ENCODE measurements at regions not wholly inside any gene's neighbourhood (a gene's known extent, or its start where the extent isn't known, plus 50 kb on each side); places are given as distances from the start of the nearest gene placed in this dataset.

GRCh38 chr22:49660321-49660720 lies 167.4 kb downstream of the BRD1 start (continued):
- TF ChIP-seq, protein P1, sequence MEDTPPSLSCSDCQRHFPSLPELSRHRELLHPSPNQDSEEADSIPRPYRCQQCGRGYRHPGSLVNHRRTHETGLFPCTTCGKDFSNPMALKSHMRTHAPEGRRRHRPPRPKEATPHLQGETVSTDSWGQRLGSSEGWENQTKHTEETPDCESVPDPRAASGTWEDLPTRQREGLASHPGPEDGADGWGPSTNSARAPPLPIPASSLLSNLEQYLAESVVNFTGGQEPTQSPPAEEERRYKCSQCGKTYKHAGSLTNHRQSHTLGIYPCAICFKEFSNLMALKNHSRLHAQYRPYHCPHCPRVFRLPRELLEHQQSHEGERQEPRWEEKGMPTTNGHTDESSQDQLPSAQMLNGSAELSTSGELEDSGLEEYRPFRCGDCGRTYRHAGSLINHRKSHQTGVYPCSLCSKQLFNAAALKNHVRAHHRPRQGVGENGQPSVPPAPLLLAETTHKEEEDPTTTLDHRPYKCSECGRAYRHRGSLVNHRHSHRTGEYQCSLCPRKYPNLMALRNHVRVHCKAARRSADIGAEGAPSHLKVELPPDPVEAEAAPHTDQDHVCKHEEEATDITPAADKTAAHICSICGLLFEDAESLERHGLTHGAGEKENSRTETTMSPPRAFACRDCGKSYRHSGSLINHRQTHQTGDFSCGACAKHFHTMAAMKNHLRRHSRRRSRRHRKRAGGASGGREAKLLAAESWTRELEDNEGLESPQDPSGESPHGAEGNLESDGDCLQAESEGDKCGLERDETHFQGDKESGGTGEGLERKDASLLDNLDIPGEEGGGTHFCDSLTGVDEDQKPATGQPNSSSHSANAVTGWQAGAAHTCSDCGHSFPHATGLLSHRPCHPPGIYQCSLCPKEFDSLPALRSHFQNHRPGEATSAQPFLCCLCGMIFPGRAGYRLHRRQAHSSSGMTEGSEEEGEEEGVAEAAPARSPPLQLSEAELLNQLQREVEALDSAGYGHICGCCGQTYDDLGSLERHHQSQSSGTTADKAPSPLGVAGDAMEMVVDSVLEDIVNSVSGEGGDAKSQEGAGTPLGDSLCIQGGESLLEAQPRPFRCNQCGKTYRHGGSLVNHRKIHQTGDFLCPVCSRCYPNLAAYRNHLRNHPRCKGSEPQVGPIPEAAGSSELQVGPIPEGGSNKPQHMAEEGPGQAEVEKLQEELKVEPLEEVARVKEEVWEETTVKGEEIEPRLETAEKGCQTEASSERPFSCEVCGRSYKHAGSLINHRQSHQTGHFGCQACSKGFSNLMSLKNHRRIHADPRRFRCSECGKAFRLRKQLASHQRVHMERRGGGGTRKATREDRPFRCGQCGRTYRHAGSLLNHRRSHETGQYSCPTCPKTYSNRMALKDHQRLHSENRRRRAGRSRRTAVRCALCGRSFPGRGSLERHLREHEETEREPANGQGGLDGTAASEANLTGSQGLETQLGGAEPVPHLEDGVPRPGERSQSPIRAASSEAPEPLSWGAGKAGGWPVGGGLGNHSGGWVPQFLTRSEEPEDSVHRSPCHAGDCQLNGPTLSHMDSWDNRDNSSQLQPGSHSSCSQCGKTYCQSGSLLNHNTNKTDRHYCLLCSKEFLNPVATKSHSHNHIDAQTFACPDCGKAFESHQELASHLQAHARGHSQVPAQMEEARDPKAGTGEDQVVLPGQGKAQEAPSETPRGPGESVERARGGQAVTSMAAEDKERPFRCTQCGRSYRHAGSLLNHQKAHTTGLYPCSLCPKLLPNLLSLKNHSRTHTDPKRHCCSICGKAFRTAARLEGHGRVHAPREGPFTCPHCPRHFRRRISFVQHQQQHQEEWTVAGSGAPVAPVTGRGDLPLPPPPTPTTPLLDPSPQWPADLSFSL (CRISPR knock-in tag; IDR thresholded peaks at IDR 0.05), result no peak
- TF ChIP-seq TMF1 (CRISPR knock-in tag; IDR thresholded peaks at IDR 0.05; ENCODE audit: low read depth), result no peak

GRCh38 chr22:49659924-49660315 lies 167.8 kb downstream of the BRD1 start:
- Histone ChIP-seq H3K79me2 (ENCODE audit: insufficient read depth, low read length) (no peaks in the 10 kb centered on the region), H3K9me3 (ENCODE audit: low read length) (no peaks in the 10 kb centered on the region), H3K4me3 (replicated peaks in 1 of 3; ENCODE audit: insufficient read depth in 1 of 3, low read depth in 2 of 3, low read length in 3 of 3) (no peak overlapping the region), H3K9ac (ENCODE audit: insufficient read depth, low read depth, low read length) (no peak overlapping the region), H3K27ac (ENCODE audit: extremely low read length, insufficient read depth, low read length) (no peak overlapping the region), H3K36me3 (replicated peaks in 1 of 2; ENCODE audit: control insufficient read depth in 1 of 2, insufficient read depth in 2 of 2, low read length in 2 of 2) (no peaks in the 10 kb centered on the region), H4K20me1 (ENCODE audit: insufficient read depth, low read length) (no peaks in the 10 kb centered on the region), H3K4me2 (ENCODE audit: low read depth, low read length) (no peak overlapping the region), H3K27me3 (ENCODE audit: control insufficient read depth in 1 of 2, insufficient read depth in 2 of 2, low read length in 2 of 2) (peaks cover 27 to 84% of the 10 kb centered on the region in 2 experiments), H3K4me1 (ENCODE audit: insufficient read depth, low read length) (no peaks in the 10 kb centered on the region), H2AFZ (ENCODE audit: low read length) (no peak overlapping the region)
- BruUV-seq (replicated peaks), result no TSS peak
- ChIA-PET POLR2A (no interaction called here), CTCF (ENCODE audit: low intra/inter-chr PET ratio, low total read pairs) (no interaction called here)
- FAIRE-seq (no peak), DNase-seq (ENCODE audit: low spot score) (no peak), ATAC-seq (no peak)
- in situ Hi-C loops (cut with HindIII; ENCODE audit: extremely low pct_ligation_motif_present, low pct_unique_long_range_greater_than_20kb), result no loop called here
- WGBS (ENCODE audit: low lambda C conversion rate), result 0% methylated on average over 3 of the region's 19 CpGs
- intact Hi-C loops (cut with micrococcal nuclease; ENCODE audit: unreplicated experiment), result no loop called here
- no peak for TF ChIP-seq ZNF407 (CRISPR knock-in tag; IDR thresholded peaks at IDR 0.05; ENCODE audit: not compliant biosample characterization)
- TF ChIP-seq NCOR1 (IDR thresholded peaks at IDR 0.05; ENCODE audit: borderline replicate concordance, low read length), result no peak
- no peak for TF ChIP-seq HOXA5 (CRISPR knock-in tag; IDR thresholded peaks at IDR 0.05)
- no peak for TF ChIP-seq CENPBD1 (CRISPR knock-in tag; IDR thresholded peaks at IDR 0.05; ENCODE audit: borderline replicate concordance, low read depth)
- no peak for TF ChIP-seq SMAD3 (CRISPR knock-in tag; IDR thresholded peaks at IDR 0.05)
- TF ChIP-seq ZBTB38 (CRISPR knock-in tag; IDR thresholded peaks at IDR 0.05), result no peak
- no peak for TF ChIP-seq ISL2 (CRISPR knock-in tag; IDR thresholded peaks at IDR 0.05)

Measured in HepG2 (cell line).